Panc1 (cell line): ENCODE measurements at regions not wholly inside any gene's neighbourhood (a gene's known extent, or its start where the extent isn't known, plus 50 kb on each side); places are given as distances from the start of the nearest gene placed in this dataset.

ENCODE experiments used
- ATAC-seq: fragments of 200-7000 bp; cut with Tn5 transposase; 2 replicates; pipeline ENCODE4 v1.9.1; 2020; ENCODE audit warnings: mild to moderate bottlenecking, moderate library complexity
- BruUV-seq: library from RNA; stranded (reverse); fragments of 400-500 nt; replicated peaks from 2 replicates; lab custom pipeline; 2021; lab: Mats Ljungman, UMichigan
- CTCF ChIA-PET: fragments of 300-600 bp; sonication (Branson Sonifier 250); formaldehyde crosslinking; loops from one replicate; lab custom pipeline; 2022; ENCODE audit warnings: antibody characterized with exemption; lab: Charles Lee
- POLR2A ChIA-PET: fragments of 300-600 bp; sonication (Branson Sonifier 250); formaldehyde crosslinking; loops from one replicate; lab custom pipeline; 2022; ENCODE audit warnings: antibody characterized with exemption; lab: Charles Lee
- DNase-seq: peaks from one replicate; pipeline ENCODE4 v3.0.0-alpha.2; 2010; ENCODE audit warnings: low read depth, low spot score
- H3K27ac ChIP-seq: 2 replicates; pipeline ENCODE4 v1.5.1; 2011; ENCODE audit warnings: mild to moderate bottlenecking, low read length, inconsistent platforms
- H3K27me3 ChIP-seq: fragments of 200-500 bp; sonication (Bioruptor generic); 2 replicates; pipeline ENCODE4 v1.6.0; 2014; ENCODE audit warnings: low read length, inconsistent platforms; ENCODE audit not compliant: control insufficient read depth, insufficient read depth
- H3K36me3 ChIP-seq: fragments of 200-500 bp; sonication (Bioruptor generic); 2 replicates; pipeline ENCODE4 v1.5.1; 2014; ENCODE audit warnings: inconsistent platforms, mild to moderate bottlenecking, low read length, moderate library complexity; ENCODE audit not compliant: control insufficient read depth, insufficient read depth
- H3K4me1 ChIP-seq: 2 replicates; pipeline ENCODE4 v1.5.1; 2011; ENCODE audit warnings: inconsistent platforms, mild to moderate bottlenecking, low read length, moderate library complexity; ENCODE audit not compliant: control insufficient read depth, insufficient read depth
- H3K4me3 ChIP-seq, 2 experiments: 2 replicates each; pipeline ENCODE4 v1.5.1; 2011 to 2012; ENCODE audit warnings: low read depth in 2 of 2, low read length in 2 of 2, mild to moderate bottlenecking in 2 of 2, inconsistent platforms in 1 of 2, moderate library complexity in 1 of 2
- H3K9me3 ChIP-seq: fragments of 200-500 bp; sonication (Bioruptor generic); 2 replicates; pipeline ENCODE4 v1.5.1; 2014; ENCODE audit warnings: low read depth, mild to moderate bottlenecking, inconsistent platforms, low read length, moderate library complexity; ENCODE audit not compliant: control insufficient read depth, insufficient read depth
- CTCF ChIP-seq: fragments of 450-650 bp; IDR thresholded peaks from 2 replicates; pipeline ENCODE4 v1.5.1; 2017; ENCODE audit warnings: mild to moderate bottlenecking
- POLR2AphosphoS5 ChIP-seq: IDR thresholded peaks from 2 replicates; pipeline ENCODE4 v1.6.1; 2012; ENCODE audit warnings: mild to moderate bottlenecking, low read depth, low read length, moderate library complexity
- REST ChIP-seq, 2 experiments: IDR thresholded peaks; 2 replicates each; pipeline ENCODE4 v1.6.1; 2011 to 2012; ENCODE audit warnings: low read depth in 2 of 2, control low read depth in 1 of 2, low read length in 1 of 2, mild to moderate bottlenecking in 1 of 2, moderate library complexity in 1 of 2; ENCODE audit not compliant: insufficient read depth in 1 of 2
- SIN3A ChIP-seq: IDR thresholded peaks from 2 replicates; pipeline ENCODE4 v1.6.1; 2012; ENCODE audit warnings: low read depth, mild to moderate bottlenecking, low read length, moderate library complexity, borderline replicate concordance; ENCODE audit not compliant: insufficient read depth
- TCF7L2 ChIP-seq: IDR thresholded peaks from 2 replicates; pipeline ENCODE4 v1.6.1; 2011; ENCODE audit warnings: mild to moderate bottlenecking, low read depth, low read length, inconsistent platforms
- in situ Hi-C: cut with HindIII; loops from 2 replicates; pipeline ENCODE4 v1.10.0; 2016; ENCODE audit warnings: low sequenced_read_pairs, low pct_unique_long_range_greater_than_20kb
- intact Hi-C: fragments of 100-400 bp; cut with micrococcal nuclease; formaldehyde crosslinking; loops from one replicate; pipeline ENCODE4 v1.10.0; 2022; ENCODE audit not compliant: unreplicated experiment

- no peaks in the 10 kb centered on the region for H3K36me3 ChIP-seq
- H3K9me3 ChIP-seq, result no peaks in the 10 kb centered on the region
- TF ChIP-seq POLR2AphosphoS5 (no peak), TCF7L2 (no peak), REST (IDR thresholded peaks at IDR 0.05; ENCODE audit: insufficient read depth in 1 of 2, low read depth in 2 of 2, low read length in 1 of 2) (no peak), CTCF (no peak), SIN3A (no peak)
- no peaks in the 10 kb centered on the region for H3K4me1 ChIP-seq
- ATAC-seq, result no peak
- H3K27ac ChIP-seq, result no peak overlapping the region
- no peaks in the 10 kb centered on the region for H3K27me3 ChIP-seq
- ChIA-PET POLR2A (no interaction called here), CTCF (no interaction called here)
- no peak overlapping the region for H3K4me3 ChIP-seq
- intact Hi-C loops (no loop called here), in situ Hi-C loops (no loop called here)
- no peak for DNase-seq
- no TSS peak for BruUV-seq
Observed at GRCh38 chr12:103247531-103247930, 248.2 kb downstream of the C12orf42 start.

DNA sequence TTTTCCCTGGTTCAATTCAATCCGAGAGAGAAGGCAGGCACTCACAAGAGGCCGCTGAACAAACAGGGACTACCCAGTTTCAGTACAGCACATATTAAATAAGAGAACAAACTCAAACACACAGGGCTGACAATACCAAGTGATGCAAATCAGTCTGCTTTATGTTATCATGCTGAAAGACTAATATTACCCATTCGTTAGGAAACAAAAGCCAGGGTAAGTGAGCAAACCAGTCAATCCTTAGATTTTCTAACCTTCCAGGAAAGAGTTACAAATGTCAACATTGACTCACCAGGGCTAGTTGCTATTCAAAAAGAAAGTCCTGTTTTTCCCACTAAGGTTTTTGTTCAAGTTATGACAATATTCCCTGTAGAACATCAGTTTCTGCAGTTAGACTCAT is 246.2 kb downstream of the C12orf42 start:
- H3K27me3 ChIP-seq, result no peaks in the 10 kb centered on the region
- TF ChIP-seq REST (IDR thresholded peaks at IDR 0.05; ENCODE audit: insufficient read depth in 1 of 2, low read depth in 2 of 2, low read length in 1 of 2) (no peak), CTCF (no peak)
- in situ Hi-C loops (no loop called here), intact Hi-C loops (no loop called here)
- BruUV-seq, result no TSS peak
- H3K27ac ChIP-seq, result no peak overlapping the region
- H3K9me3 ChIP-seq, result no peaks in the 10 kb centered on the region
- no peaks in the 10 kb centered on the region for H3K36me3 ChIP-seq
- DNase-seq (no peak), ATAC-seq (no peak)
- H3K4me3 ChIP-seq, result no peak overlapping the region
- CTCF ChIA-PET, result interaction anchor here (0.6 kb wide), 1 partner anchor 125 kb away, joined by 3 read pairs; no protein-coding TSS in a partner anchor
- POLR2A ChIA-PET, result no interaction called here
- H3K4me1 ChIP-seq, result no peaks in the 10 kb centered on the region
